HCT116 (cell line): ENCODE measurements at regions not wholly inside any gene's neighbourhood (a gene's known extent, or its start where the extent isn't known, plus 50 kb on each side); places are given as distances from the start of the nearest gene placed in this dataset.

Experiments
- CTCF ChIP-seq, 3 experiments: fragments of 200-600 bp in 1 of 3; sonication (generic) in 1 of 3; IDR thresholded peaks in 2 of 3; conservative IDR thresholded peaks in 1 of 3; 2 replicates each; pipeline ENCODE4 v1.5.1; 2012 to 2017; ENCODE audit warnings: low read depth in 2 of 3, low read length in 2 of 3, antibody characterized with exemption in 1 of 3, borderline replicate concordance in 1 of 3, control low read depth in 1 of 3, mild to moderate bottlenecking in 1 of 3, mixed read lengths in 1 of 3, mixed run types in 1 of 3, moderate library complexity in 1 of 3; ENCODE audit not compliant: insufficient read depth in 1 of 3
- EGR1 ChIP-seq: IDR thresholded peaks from 2 replicates; pipeline ENCODE4 v1.6.1; 2012; ENCODE audit warnings: low read depth
- EZH2 ChIP-seq: fragments of 200-600 bp; sonication (generic); IDR thresholded peaks from 2 replicates; pipeline ENCODE4 v1.6.1; 2017; ENCODE audit warnings: antibody characterized with exemption, mixed run types
- JUND ChIP-seq: IDR thresholded peaks from 2 replicates; pipeline ENCODE4 v1.6.1; 2012
- MAX ChIP-seq: IDR thresholded peaks from 2 replicates; pipeline ENCODE4 v1.6.1; 2012
- POLR2A ChIP-seq: IDR thresholded peaks from 2 replicates; pipeline ENCODE4 v1.7.0; 2011; ENCODE audit warnings: borderline replicate concordance; ENCODE audit not compliant: insufficient read depth, insufficient read length; ENCODE audit errors: extremely low read depth
- SIN3A ChIP-seq: IDR thresholded peaks from 2 replicates; pipeline ENCODE4 v1.6.1; 2012; ENCODE audit warnings: low read depth

- TF ChIP-seq EZH2 (no peak), CTCF (IDR thresholded peaks at IDR 0.05 in 2 of 3, conservative IDR thresholded peaks at IDR 0.05 in 1 of 3; ENCODE audit: borderline replicate concordance in 1 of 3, insufficient read depth in 1 of 3, low read depth in 2 of 3, low read length in 2 of 3) (no peak), SIN3A (no peak), POLR2A (no peak), EGR1 (no peak), MAX (no peak), JUND (no peak)
Observed at GRCh38 chr10:106147021-106147420, 1017.5 kb downstream of the SORCS1 start.
